C4-2B (cell line): ENCODE measurements at regions not wholly inside any gene's neighbourhood (a gene's known extent, or its start where the extent isn't known, plus 50 kb on each side); places are given as distances from the start of the nearest gene placed in this dataset.

Experiments used
- CTCF ChIP-seq: fragments of 450-650 bp; conservative IDR thresholded peaks from 2 replicates; pipeline ENCODE4 v1.5.1; 2017; ENCODE audit warnings: mild to moderate bottlenecking
- ZFX ChIP-seq: fragments of 450-650 bp; IDR thresholded peaks from 2 replicates; pipeline ENCODE4 v1.6.1; 2017

- TF ChIP-seq CTCF (no peak), ZFX (no peak)
Observed at GRCh38 chr13:37198629-37199028, 93.2 kb upstream of the CSNK1A1L start.
